ENCODE measurements at regions not wholly inside any gene's neighbourhood (a gene's known extent, or its start where the extent isn't known, plus 50 kb on each side); places are given as distances from the start of the nearest gene placed in this dataset.

DNA sequence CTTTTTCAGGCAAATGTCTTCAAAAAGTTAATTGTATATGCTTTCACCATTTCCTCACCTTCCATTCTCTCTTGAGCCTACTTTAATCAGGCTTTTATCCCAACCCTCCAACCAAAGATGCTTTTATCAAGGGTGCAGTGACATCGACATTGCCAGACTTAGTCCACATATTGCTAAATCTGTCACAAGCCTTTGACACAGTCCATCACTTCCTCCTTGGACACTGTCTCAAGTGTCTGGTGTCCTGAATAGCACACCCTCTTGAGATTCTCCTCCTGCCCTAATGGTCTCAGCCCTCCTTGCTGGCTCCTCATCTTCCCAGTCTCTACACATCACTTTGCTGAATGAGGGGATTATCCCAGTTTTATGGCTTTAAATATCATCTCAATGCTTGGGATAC, 147.5 kb upstream of the SLC39A10 start:
- in situ Hi-C loops (cut with HindIII; ENCODE audit: low pct_unique_long_range_greater_than_20kb, low sequenced_read_pairs), result no loop called here
- DNase-seq (ENCODE audit: low read depth), result no peak

GRCh38 chr2:195508139-195508455, 148.9 kb upstream of the SLC39A10 start:
- in situ Hi-C loops (cut with HindIII; ENCODE audit: low pct_unique_long_range_greater_than_20kb, low sequenced_read_pairs), result no loop called here
- no peak for DNase-seq (ENCODE audit: low read depth)

- no peak for DNase-seq (ENCODE audit: low read depth)
- in situ Hi-C loops (cut with HindIII; ENCODE audit: low pct_unique_long_range_greater_than_20kb, low sequenced_read_pairs), result no loop called here
Observed at GRCh38 chr2:195507447-195508138, 149.4 kb upstream of the SLC39A10 start.

GRCh38 chr2:195505701-195506100, 151.3 kb upstream of the SLC39A10 start:
- in situ Hi-C loops (cut with HindIII; ENCODE audit: low pct_unique_long_range_greater_than_20kb, low sequenced_read_pairs), result no loop called here
- no peak for DNase-seq (ENCODE audit: low read depth)

DNA sequence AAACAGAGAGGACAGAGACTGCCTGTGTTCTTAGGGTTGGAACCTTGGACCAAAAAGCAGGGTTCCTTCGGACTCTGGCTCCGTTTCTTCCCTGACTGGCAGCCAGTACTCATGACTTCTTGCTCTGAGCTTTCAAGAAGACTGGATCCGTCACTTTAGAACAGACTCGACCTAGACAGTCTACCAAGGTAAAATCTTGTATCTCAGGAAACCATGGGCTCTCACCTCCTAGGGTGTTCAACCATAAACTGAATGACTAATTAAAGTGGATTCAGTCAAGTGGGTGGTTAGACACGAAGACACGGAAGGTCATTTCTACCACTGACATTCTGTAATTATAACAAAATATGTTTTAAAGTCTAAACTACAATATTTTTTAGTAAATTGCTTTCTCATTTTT, 153.8 kb upstream of the SLC39A10 start:
- DNase-seq (ENCODE audit: low read depth), result no peak
- in situ Hi-C loops (cut with HindIII; ENCODE audit: low pct_unique_long_range_greater_than_20kb, low sequenced_read_pairs), result no loop called here

GRCh38 chr2:195501746-195502145, 155.3 kb upstream of the SLC39A10 start:
- no peak for DNase-seq (ENCODE audit: low read depth)
- in situ Hi-C loops (cut with HindIII; ENCODE audit: low pct_unique_long_range_greater_than_20kb, low sequenced_read_pairs), result no loop called here

- DNase-seq (ENCODE audit: low read depth), result no peak
- in situ Hi-C loops (cut with HindIII; ENCODE audit: low pct_unique_long_range_greater_than_20kb, low sequenced_read_pairs), result no loop called here
Observed at GRCh38 chr2:195500879-195501278, 156.1 kb upstream of the SLC39A10 start.

- no peak for DNase-seq (ENCODE audit: low read depth)
- in situ Hi-C loops (cut with HindIII; ENCODE audit: low pct_unique_long_range_greater_than_20kb, low sequenced_read_pairs), result no loop called here
Observed at GRCh38 chr2:195498839-195499490, 158.1 kb upstream of the SLC39A10 start.

GRCh38 chr2:195498176-195498575, 158.8 kb upstream of the SLC39A10 start:
- peak; percentile 24 for DNase-seq (ENCODE audit: low read depth)
- in situ Hi-C loops (cut with HindIII; ENCODE audit: low pct_unique_long_range_greater_than_20kb, low sequenced_read_pairs), result no loop called here

GRCh38 chr2:195496991-195497390, 160.0 kb upstream of the SLC39A10 start:
- no peak for DNase-seq (ENCODE audit: low read depth)
- in situ Hi-C loops (cut with HindIII; ENCODE audit: low pct_unique_long_range_greater_than_20kb, low sequenced_read_pairs), result no loop called here

- in situ Hi-C loops (cut with HindIII; ENCODE audit: low pct_unique_long_range_greater_than_20kb, low sequenced_read_pairs), result no loop called here
- no peak for DNase-seq (ENCODE audit: low read depth)
Observed at GRCh38 chr2:195495966-195496365, 161.1 kb upstream of the SLC39A10 start.

- in situ Hi-C loops (cut with HindIII; ENCODE audit: low pct_unique_long_range_greater_than_20kb, low sequenced_read_pairs), result no loop called here
- no peak for DNase-seq (ENCODE audit: low read depth)
Observed at GRCh38 chr2:195495351-195495750, 161.7 kb upstream of the SLC39A10 start.

- DNase-seq (ENCODE audit: low read depth), result no peak
- in situ Hi-C loops (cut with HindIII; ENCODE audit: low pct_unique_long_range_greater_than_20kb, low sequenced_read_pairs), result no loop called here
Observed at GRCh38 chr2:195494451-195494850, 162.6 kb upstream of the SLC39A10 start.

- in situ Hi-C loops (cut with HindIII; ENCODE audit: low pct_unique_long_range_greater_than_20kb, low sequenced_read_pairs), result no loop called here
- DNase-seq (ENCODE audit: low read depth), result no peak
Observed at GRCh38 chr2:195493416-195493815, 163.6 kb upstream of the SLC39A10 start.

DNA sequence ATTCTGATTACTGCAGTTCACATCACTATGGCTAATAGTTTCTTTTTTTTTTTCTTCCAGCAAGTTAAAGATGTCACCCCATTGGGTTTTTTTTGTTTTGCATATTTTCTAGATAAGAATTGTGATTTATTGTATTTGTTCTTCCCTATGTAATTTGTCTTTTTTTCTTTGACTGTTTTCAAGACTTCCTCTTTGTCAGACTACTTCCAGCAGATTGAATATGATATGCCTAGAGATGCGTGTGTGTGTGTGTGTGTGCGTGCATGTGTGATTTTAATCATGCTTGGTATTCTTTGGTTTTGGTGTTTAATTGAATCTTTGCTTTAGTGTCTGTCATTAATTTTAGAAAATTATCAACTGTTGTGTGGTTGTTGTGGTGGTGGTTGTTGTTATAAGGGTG, 166.7 kb upstream of the SLC39A10 start:
- in situ Hi-C loops (cut with HindIII; ENCODE audit: low pct_unique_long_range_greater_than_20kb, low sequenced_read_pairs), result no loop called here
- DNase-seq (ENCODE audit: low read depth), result no peak

- in situ Hi-C loops (cut with HindIII; ENCODE audit: low pct_unique_long_range_greater_than_20kb, low sequenced_read_pairs), result no loop called here
- no peak for DNase-seq (ENCODE audit: low read depth)
Observed at GRCh38 chr2:195489101-195489500, 167.9 kb upstream of the SLC39A10 start.

DNA sequence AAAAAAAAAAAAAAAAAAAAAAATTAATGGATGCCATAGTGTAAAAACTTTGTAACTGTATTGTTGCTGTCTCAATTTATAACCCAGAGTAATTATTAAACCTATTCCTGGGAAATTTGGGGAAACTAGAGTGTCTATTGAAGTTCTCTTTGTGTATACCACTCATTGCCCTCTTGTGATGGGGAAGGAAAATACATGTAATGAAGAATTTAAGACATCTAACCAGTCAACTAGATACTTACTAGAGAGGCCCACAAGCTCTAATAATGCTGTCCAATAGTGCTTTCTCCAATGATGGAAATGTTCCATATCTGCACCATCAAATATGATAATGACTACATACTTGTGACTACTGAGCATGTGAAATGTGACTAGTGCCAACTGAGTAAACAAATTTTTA, 168.5 kb upstream of the SLC39A10 start:
- no peak for DNase-seq (ENCODE audit: low read depth)
- in situ Hi-C loops (cut with HindIII; ENCODE audit: low pct_unique_long_range_greater_than_20kb, low sequenced_read_pairs), result no loop called here

GRCh38 chr2:195486987-195487644, 169.9 kb upstream of the SLC39A10 start:
- in situ Hi-C loops (cut with HindIII; ENCODE audit: low pct_unique_long_range_greater_than_20kb, low sequenced_read_pairs), result no loop called here

GRCh38 chr2:195486520-195486919, 170.5 kb upstream of the SLC39A10 start:
- no peak for DNase-seq (ENCODE audit: low read depth)
- in situ Hi-C loops (cut with HindIII; ENCODE audit: low pct_unique_long_range_greater_than_20kb, low sequenced_read_pairs), result no loop called here

More at GRCh38 chr2:195486987-195487644, 169.9 kb upstream of the SLC39A10 start:
- DNase-seq (ENCODE audit: low read depth), result peak; percentile 35

DNA sequence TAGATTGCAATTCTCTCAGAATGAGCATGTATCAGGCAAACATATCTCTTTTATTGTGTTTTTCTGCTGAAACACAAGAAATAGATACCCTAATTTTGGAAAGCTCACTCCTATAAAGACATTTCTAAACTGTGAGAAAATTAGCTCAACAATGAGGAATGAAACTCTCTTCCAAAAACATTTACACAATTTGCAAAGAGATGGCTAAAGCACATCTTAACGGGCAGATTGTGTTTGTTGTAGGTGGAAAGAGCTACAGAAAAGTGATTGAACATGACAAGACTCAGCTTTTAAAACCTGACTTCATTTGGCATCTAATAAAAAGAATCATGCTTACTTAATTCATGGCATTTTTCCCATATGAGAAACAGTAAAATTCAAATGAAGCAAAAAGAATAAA, 175.0 kb upstream of the SLC39A10 start:
- DNase-seq (ENCODE audit: low read depth), result no peak

More for the DNA sequence above, 175.0 kb upstream of the SLC39A10 start:
- in situ Hi-C loops (cut with HindIII; ENCODE audit: low pct_unique_long_range_greater_than_20kb, low sequenced_read_pairs), result no loop called here

Measured in Caki2 (cell line).